GM23338 (cell line): ENCODE measurements at regions not wholly inside any gene's neighbourhood (a gene's known extent, or its start where the extent isn't known, plus 50 kb on each side); places are given as distances from the start of the nearest gene placed in this dataset.

ENCODE experiments used
- CREB1 ChIP-seq: fragments of 250-450 bp; sonication (Bioruptor Pico); IDR thresholded peaks from 2 replicates; pipeline ENCODE4 v1.5.0; 2020; ENCODE audit warnings: low read depth, mild to moderate bottlenecking, moderate library complexity
- CTCF ChIP-seq, 2 experiments: fragments of 200-600 bp in 1 of 2; sonication (generic) in 1 of 2; conservative IDR thresholded peaks; 2 replicates each; pipeline versions ENCODE4 v1.5.1 to v1.6.1; 2016 to 2017; ENCODE audit warnings: antibody characterized with exemption in 2 of 2, low read depth in 2 of 2, mild to moderate bottlenecking in 2 of 2, moderate library complexity in 1 of 2
- ETS1 ChIP-seq: IDR thresholded peaks from 2 replicates; pipeline ENCODE4 v1.6.1; 2016; ENCODE audit warnings: antibody characterized with exemption
- EZH2 ChIP-seq: fragments of 200-600 bp; sonication (generic); IDR thresholded peaks from one replicate; pipeline ENCODE4 v1.8.0; 2017; ENCODE audit warnings: antibody characterized with exemption, mild to moderate bottlenecking, low read depth; ENCODE audit not compliant: unreplicated experiment
- EZH2phosphoT487 ChIP-seq: fragments of 200-600 bp; sonication (generic); IDR thresholded peaks from one replicate; pipeline ENCODE4 v1.8.1; 2018; ENCODE audit warnings: antibody characterized with exemption; ENCODE audit not compliant: unreplicated experiment
- JUNB ChIP-seq: IDR thresholded peaks from one replicate; pipeline ENCODE4 v1.6.1; 2016; ENCODE audit warnings: antibody characterized with exemption; ENCODE audit not compliant: unreplicated experiment
- NANOG ChIP-seq: IDR thresholded peaks from 2 replicates; pipeline ENCODE4 v1.6.1; 2016; ENCODE audit warnings: antibody characterized with exemption, borderline replicate concordance
- POLR2AphosphoS5 ChIP-seq: IDR thresholded peaks from 2 replicates; pipeline ENCODE4 v1.6.1; 2016; ENCODE audit warnings: antibody characterized with exemption, low read depth
- REST ChIP-seq: IDR thresholded peaks from one replicate; pipeline ENCODE4 v1.6.1; 2018; ENCODE audit warnings: antibody characterized with exemption; ENCODE audit not compliant: unreplicated experiment
- STAT1 ChIP-seq: IDR thresholded peaks from one replicate; pipeline ENCODE4 v1.6.1; 2016; ENCODE audit warnings: antibody characterized with exemption; ENCODE audit not compliant: unreplicated experiment
- ZNF114 ChIP-seq: fragments of 250-450 bp; sonication (Bioruptor Pico); IDR thresholded peaks from 2 replicates; pipeline ENCODE4 v1.5.0; 2020; ENCODE audit warnings: mild to moderate bottlenecking, moderate library complexity
- ZNF331 ChIP-seq: fragments of 250-450 bp; sonication (Bioruptor Pico); IDR thresholded peaks from 2 replicates; pipeline ENCODE4 v1.5.0; 2020; ENCODE audit warnings: low read depth, mild to moderate bottlenecking, moderate library complexity

- no peak for TF ChIP-seq POLR2AphosphoS5
- no peak for TF ChIP-seq CTCF (conservative IDR thresholded peaks at IDR 0.05; ENCODE audit: low read depth in 2 of 2)
- no peak for TF ChIP-seq REST
- no peak for TF ChIP-seq EZH2
- no peak for TF ChIP-seq EZH2phosphoT487
- TF ChIP-seq ZNF331 (CRISPR knock-in tag), result no peak
- TF ChIP-seq NANOG, result no peak
- TF ChIP-seq JUNB, result no peak
- TF ChIP-seq ZNF114 (CRISPR knock-in tag), result no peak
- TF ChIP-seq CREB1, result no peak
- TF ChIP-seq ETS1, result no peak
- TF ChIP-seq STAT1, result no peak
These were observed 135.0 kb upstream of the SLC35B3 start for GRCh38 chr6:8570256-8570920.
